Left cardiac atrium (tissue), 4 donors: ENCODE measurements at regions not wholly inside any gene's neighbourhood (a gene's known extent, or its start where the extent isn't known, plus 50 kb on each side); places are given as distances from the start of the nearest gene placed in this dataset.
"Not testable (repeated sequence)": the region's sequence is repeated elsewhere in the genome, so short reads cannot be mapped to it uniquely, and the experiment has no call there.

Experiments used
- ATAC-seq, 2 donors: fragments of 200-7000 bp; cut with Tn5 transposase; one replicate each; pipeline ENCODE4 v1.9.1; 2020; ENCODE audit warnings: mild to moderate bottlenecking in 2 of 2, moderate library complexity in 2 of 2
- DNase-seq: peaks from one replicate; pipeline ENCODE4 v3.0.0-alpha.2; 2020
- intact Hi-C, 2 donors: fragments of 100-400 bp; cut with DNase I; formaldehyde crosslinking; loops; one replicate each; pipeline versions ENCODE4 v1.14.1 to v1.15.1; 2022 to 2023
- donor health status: DM: no; HTN: yes; CAD: no.
- donor health status: DM: no; HTN: yes; CAD: no; lungs with severe emphysema.
- donor health status: DM: yes; HTN: yes; CAD: no.
- donor health status: Dilated cardiomyopathy.

DNA sequence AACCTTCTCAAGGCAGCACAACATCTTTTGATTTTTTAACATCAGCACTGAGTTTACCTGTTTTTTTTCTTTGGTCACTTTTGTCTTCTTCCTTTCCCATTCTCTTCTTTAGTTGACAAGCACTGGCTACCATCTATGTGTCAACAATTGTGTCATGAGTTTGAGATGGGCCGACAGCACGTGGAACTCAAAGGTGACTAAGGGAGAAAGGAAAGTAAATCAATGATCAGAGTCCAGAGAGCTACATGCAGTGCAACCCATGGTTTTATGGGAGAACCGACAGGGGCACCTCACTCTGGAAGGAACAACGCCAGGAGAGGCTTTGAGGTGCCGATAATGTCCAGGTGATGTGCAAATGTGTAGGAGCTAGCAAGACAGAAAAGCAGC lies 755.5 kb downstream of the RNF144A start:
- ATAC-seq: no peak
- no peak for DNase-seq
- intact Hi-C loops: no loop called here

DNA sequence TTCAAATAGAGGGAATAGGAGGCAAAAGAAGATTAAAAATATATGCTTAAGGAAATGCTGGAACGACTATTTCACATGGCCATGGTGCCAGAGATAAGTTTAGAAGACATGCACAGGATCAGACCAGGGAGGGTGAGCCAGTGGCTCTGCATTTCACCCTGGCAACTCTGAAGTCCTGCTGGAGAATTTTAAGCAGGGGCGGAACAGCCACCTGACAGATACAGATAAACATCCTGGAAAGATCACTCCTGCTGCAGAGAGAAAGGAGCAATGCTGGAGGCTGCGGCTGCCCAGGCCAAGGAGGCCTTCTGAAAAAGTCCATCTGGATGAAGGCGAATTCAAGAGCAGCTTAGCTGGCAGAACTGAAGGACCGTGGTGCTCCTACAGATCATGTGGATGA lies 755.9 kb downstream of the RNF144A start:
- ATAC-seq: no peak
- intact Hi-C loops: no loop called here
- DNase-seq: no peak

DNA sequence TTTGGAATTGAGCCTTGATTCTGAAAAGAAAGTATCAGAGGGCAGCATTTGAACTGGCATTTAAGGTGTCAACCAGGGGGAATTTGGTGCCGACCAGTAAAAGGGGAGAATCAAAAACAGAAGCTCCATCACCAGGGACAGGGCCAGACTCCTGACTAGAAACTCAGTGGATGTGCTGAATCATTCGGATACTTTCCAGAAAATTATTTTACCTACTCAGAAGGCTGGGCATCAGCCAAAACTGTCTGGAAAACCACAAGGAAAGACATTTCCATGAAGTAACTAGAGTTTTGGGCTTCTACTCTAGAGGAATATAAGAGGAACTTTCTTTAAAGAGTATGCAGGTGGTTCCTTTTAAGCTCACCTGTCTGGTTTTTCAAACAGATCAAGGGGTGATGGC lies 756.6 kb downstream of the RNF144A start:
- intact Hi-C loops: no loop called here
- ATAC-seq: no peak
- no peak for DNase-seq

GRCh38 chr2:7674606-7675005 lies 757.4 kb downstream of the RNF144A start:
- no peak for ATAC-seq
- intact Hi-C loops: no loop called here
- DNase-seq: no peak

DNA sequence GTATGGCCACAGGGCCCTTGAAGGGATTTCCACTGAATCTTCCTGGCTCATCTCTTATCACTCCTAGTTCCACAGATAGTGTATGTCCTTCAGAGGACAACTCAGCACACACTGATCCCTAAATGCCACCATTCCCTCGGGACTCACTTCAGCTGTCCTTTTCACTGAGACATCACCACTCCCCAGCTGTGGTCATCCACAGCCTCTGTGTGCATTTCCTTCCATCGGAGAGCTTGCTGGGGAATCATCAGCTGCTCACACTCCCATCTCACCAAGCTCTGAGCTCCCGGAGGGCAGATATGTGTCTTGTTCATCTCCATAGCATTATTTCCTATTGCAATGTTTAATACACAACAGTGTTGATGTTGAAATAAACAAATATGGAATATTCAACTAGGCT lies 759.5 kb downstream of the RNF144A start:
- DNase-seq (no peak), ATAC-seq (no peak)
- intact Hi-C loops: no loop called here

GRCh38 chr2:7681881-7682461 lies 764.8 kb downstream of the RNF144A start:
- intact Hi-C loops: no loop called here
- no peak for DNase-seq
- ATAC-seq: no peak

DNA sequence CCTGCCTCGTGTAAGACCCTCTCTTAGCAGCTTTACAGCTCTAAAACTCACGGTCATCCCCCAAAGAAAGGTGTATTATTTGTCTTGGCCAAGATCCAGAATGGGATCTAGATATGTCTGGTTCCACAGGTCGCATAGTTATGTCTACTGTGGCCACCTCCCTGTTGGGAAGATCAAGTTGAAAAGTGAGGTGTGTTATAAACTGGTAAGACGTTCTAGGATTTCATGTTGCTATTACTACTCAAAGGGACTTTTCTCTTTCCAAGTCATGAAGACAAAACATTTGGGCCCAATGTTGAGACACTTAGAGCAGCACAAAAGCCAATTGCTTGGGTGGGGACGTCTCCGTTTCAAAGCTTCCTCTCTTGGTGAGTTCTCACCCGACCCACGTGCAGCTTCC lies 766.0 kb downstream of the RNF144A start:
- intact Hi-C loops: no loop called here
- ATAC-seq (no peak), DNase-seq (no peak)

GRCh38 chr2:7683708-7684107 lies 766.5 kb downstream of the RNF144A start:
- ATAC-seq: no peak

DNA sequence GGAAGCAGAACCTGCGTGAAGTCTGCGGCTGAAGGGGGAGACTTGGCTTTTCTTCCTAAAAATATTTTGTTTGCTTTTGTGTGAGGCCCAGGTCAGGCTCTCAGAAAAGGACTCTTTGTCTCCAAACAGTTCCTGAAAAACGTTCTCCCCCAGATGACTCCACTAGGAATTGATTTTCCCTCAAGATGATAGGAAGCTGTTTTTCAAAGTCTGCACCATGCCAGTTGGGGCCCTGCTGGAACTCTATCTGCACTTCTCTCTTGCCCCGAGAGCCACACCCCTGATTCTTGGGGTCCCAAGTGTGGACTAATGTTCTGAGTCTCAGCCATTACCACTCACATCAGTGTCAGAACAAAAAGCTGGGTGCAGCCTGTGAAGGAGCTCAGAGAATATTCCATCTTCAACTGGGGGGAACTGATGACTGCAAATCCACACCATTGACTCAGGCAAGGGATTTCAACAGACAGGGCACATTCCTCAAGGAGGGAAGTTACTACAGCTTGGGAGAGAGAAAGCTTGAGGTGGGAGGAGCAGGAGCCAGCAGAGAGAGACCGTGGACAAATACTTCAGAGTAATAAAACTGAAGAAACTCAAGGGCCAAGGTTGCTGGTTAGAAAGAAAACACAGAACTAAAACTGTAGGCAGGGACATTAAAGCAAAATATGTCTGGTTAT lies 768.3 kb downstream of the RNF144A start:
- DNase-seq: no peak
- peak in 1 of 2 donors; percentile 58 for ATAC-seq
- intact Hi-C loops: no loop called here

More at GRCh38 chr2:7683708-7684107, 766.5 kb downstream of the RNF144A start:
- no peak for DNase-seq
- intact Hi-C loops: no loop called here

GRCh38 chr2:7686016-7686385 lies 768.8 kb downstream of the RNF144A start:
- DNase-seq: no peak
- no peak for ATAC-seq

DNA sequence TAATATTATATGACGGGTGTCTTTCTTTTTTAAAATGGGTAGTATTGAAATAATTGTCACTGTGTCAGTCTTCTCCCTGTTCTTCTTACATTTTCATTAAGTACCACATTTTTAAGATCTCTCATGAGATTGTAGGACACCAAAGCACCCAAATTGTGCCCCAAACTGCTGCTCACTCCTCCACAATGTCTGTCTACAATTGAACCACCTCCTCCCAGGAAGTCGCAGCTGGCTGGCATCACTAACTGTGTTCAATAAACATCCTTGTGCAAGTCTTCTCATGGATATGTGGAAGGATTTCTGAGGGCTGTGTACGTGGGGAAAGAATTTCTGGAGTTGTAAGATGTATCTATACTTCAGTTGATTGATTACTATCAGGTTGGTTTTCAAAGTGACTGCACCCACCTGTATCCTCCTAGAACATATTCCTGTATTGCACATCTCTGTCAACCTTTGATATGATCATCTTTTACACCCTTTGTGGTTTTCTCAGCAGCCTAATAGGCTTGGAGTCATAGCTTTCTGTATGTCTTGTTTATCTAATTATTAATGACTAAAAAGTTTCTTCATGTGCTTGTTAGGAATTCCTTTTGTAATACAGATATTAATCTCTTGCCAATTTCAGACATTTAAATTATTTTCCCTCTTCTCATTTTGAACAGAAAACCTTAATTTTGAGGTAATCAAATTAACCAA lies 774.9 kb downstream of the RNF144A start:
- no peak for ATAC-seq
- intact Hi-C loops: no loop called here
- no peak for DNase-seq

More at GRCh38 chr2:7686016-7686385, 768.8 kb downstream of the RNF144A start:
- intact Hi-C loops: no loop called here

- intact Hi-C loops: no loop called here
- peak; percentile 63 for DNase-seq
- peak; percentile 41 to 75 for ATAC-seq
Measured at GRCh38 chr2:7692657-7693161, 775.5 kb downstream of the RNF144A start.

DNA sequence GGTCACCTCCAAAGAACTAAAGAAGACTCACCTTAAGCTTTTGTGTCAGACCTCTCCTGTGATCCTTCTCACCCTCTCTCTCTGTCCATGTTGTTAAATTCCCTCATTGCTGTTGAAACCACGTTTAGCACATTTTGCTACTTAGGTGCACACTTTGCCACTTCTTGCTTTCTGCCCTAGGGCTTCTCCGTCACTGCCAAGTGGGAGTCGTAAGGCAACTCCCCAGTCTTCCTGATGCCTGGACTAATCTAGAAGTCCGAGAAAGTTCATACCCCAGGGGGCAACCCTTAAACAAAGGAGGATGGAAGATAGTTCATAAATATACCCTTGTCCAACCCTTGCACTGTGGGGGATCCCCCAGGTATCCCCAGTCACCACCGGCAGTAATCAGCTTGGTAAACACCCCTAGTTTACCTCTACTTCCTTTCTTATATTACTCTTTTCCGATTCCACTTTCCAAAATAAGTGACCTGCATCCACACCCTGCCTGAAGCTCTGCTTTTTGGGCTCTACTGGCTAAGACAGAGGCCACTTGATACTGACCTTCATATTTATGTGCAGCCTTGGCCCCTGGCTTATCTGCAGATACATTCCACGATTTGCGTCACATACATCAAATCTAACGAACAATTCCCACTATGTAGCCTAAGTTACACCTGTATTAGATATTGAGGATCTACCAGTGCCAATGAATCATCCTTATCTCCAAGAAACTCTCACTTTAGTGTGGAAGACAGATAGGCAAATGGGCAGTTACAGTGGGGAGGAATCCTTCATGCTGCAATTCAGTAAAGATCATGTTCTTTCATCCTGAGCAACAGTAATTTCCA lies 776.2 kb downstream of the RNF144A start:
- no peak for ATAC-seq
- no peak for DNase-seq
- intact Hi-C loops: no loop called here

DNA sequence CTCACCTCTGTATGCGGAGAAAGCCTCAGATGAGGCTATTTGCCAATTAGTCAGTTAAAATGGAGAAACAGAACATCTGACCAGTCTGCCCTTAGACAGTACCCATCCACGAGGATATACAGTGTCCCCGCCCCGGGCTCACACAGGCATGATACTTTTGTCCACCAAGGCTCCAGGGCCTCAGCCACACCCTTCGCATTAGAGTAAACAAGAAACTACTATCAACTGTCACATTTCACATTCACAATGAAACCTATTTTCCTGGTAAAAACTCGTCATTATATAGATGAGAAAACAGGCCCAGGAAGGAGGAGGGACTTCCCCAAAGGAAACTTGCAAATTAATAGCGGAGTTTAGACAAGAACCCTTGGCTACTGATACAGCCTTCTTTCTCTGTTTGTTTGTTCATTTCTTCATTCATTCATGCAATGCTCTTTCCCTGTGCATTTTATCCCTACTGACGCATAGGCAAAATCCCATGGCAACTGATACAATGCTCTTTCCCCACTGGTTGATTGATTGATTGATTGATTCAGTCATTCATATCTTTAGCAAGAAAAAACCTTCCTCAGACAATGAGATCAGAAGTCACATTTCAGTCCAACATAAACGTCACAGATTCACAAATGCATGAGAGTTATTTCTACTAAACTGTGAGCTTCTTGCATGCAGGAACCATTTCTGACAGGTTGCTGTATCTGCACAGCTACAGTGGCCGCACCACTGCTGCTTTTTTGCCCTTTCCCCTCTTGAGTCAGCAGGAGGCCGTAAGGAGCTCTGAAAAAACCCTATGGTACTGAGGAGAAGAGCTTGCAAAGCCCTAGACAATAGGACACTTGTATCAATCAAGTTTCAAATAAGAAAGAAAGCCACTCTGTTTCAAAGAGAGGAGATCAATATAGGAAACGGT lies 777.1 kb downstream of the RNF144A start:
- intact Hi-C loops: no loop called here
- ATAC-seq: no peak

GRCh38 chr2:7696556-7696955 lies 779.3 kb downstream of the RNF144A start:
- DNase-seq, intact Hi-C loops, ATAC-seq: not testable (repeated sequence)

More for the DNA sequence above, 777.1 kb downstream of the RNF144A start:
- no peak for DNase-seq

DNA sequence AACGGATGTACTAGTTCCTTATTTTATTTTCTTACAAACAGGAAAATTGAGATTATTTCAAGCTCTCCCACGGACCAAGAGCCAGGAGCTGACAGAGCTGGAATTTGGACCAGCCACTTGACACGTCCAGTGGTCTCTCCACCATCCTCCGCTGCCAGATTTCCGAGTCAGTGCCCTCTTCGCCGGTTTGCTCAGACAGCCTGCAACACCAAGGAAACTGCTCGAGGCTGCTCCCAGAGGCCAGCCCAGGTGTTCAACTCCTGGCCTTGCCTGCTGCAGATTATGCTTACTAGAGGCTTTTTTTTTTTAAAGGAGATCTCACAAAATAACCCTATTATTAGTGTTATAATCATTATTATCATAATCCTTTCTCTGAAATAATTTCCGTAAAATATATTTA lies 779.8 kb downstream of the RNF144A start:
- no peak for DNase-seq
- no peak for ATAC-seq
- intact Hi-C loops: no loop called here

- no peak for ATAC-seq
- no peak for DNase-seq
- intact Hi-C loops: no loop called here
Measured at GRCh38 chr2:7701791-7702190, 784.6 kb downstream of the RNF144A start.

DNA sequence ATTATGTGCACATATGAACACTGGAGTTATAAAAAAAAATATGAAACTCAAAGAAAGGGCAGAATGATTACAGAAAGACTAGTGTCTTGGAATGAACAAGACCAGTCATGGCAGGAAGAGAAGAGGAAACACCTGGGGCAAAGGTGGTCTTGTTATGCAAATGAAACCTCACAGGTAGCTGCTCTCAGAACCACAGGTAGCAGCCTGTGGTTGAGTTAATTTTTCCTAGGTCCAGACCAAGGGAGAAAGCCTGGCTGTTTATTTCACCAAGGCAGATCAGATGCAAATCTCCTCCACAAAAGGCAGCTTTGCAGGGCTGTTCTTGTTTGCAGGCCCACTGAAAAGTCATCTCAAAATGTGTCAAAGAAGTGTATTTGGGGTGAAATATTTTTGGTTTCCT lies 785.8 kb downstream of the RNF144A start:
- DNase-seq (no peak), ATAC-seq (no peak)
- intact Hi-C loops: no loop called here
